ENCODE measurements at regions not wholly inside any gene's neighbourhood (a gene's known extent, or its start where the extent isn't known, plus 50 kb on each side); places are given as distances from the start of the nearest gene placed in this dataset.
"Not testable (repeated sequence)": the region's sequence is repeated elsewhere in the genome, so short reads cannot be mapped to it uniquely, and the experiment has no call there.

- DNase-seq (ENCODE audit: insufficient read length, low spot score), result no peak
- no peak for FAIRE-seq
Measured at GRCh38 chr2:53381271-53381670, 386.3 kb upstream of the CHAC2 start.

DNA sequence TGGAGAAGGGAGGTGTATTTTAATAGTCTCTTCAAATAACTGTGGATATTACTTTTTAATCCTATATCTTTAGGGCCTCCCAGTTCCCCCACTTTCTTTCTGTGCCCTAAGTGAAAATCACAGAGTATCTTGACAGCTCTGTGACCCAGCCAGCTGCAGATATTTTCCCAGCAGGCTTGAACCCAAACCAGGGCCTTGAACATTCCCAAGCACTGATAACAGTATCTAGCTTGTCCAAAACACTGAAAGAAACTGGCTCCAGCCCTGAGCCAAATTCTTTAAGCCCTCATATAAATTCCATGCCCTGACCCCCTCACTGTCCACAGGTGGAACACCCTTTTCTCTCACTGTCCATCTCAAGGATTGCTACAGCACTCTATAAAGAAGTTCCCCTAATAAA lies 388.1 kb upstream of the CHAC2 start:
- FAIRE-seq, result no peak
- no peak for DNase-seq (ENCODE audit: insufficient read length, low spot score)

DNA sequence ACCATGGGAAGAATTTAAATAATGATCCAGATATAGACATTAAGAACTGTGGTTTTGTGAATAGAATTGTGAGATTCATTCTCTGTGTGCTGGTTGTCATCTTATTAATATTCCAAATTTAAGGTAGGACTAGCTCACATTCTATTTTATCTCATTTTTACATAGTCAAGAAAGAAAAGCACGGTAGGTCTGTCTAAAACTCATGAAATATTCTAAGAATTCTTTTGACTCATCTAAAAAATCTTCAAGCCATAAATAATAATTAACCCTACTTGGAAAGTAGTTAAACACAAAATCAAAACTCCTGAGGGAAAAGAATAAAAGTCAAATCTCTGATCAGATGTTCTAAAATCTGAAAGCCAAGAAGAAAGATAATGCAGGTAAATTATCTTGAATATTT lies 388.8 kb upstream of the CHAC2 start:
- FAIRE-seq (no peak), DNase-seq (ENCODE audit: insufficient read length, low spot score) (no peak)

DNA sequence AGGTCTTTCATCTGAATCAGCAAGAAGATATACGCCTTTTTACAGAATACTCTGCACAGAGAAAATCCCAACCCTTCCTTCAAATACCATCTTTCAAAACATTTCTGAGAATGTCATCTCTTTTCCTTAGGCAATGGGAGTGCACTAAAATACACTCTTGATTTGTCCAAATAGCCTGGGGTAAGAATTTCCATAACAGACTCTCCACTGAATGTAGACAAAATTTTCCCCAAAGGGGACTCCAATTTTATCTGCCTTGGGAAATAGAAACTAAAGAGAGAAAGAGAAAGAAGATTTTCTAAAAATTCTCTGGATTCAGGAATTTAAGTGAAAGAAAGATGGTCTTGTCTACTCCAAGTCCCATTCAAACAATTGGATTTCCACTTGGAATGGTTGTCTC lies 394.5 kb upstream of the CHAC2 start:
- DNase-seq (ENCODE audit: insufficient read length, low spot score), result no peak
- FAIRE-seq, result no peak

- FAIRE-seq (no peak), DNase-seq (ENCODE audit: insufficient read length, low spot score) (no peak)
Measured at GRCh38 chr2:53366543-53366942, 401.1 kb upstream of the CHAC2 start.

GRCh38 chr2:53362934-53363333 lies 404.7 kb upstream of the CHAC2 start:
- no peak for DNase-seq (ENCODE audit: insufficient read length, low spot score)
- no peak for FAIRE-seq

DNA sequence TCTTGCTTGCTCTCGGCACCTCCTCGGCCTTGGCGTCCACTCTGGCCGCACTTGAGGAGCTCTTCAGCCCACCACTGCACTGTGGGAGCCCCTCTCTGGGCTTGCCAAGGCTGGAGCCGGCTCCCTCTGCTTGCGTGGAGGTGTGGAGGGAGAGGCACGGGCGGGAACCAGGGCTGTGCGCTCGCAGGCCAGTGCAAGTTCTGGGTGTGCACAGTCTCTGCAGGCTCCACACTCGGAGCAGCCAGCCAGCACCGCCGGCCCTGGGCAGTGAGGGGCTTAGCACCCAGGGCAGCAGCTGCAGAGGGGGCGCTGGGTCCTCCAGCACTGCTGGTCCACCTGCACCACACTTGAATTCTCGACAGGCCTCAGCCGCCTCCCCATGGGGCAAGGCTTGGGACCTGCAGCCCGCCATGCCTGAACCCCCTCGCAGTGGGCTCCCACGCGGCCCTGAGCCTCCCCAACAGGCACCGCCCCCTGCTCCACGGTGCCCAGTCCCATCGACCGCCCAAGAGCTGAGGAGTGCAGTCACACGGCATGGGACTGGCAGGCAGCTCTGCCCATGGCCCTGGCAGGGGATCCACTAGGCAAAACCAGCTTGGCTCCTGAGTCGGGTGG lies 411.2 kb upstream of the CHAC2 start:
- FAIRE-seq (no peak), DNase-seq (ENCODE audit: insufficient read length, low spot score) (no peak)

GRCh38 chr2:53353135-53354114 lies 414.2 kb upstream of the CHAC2 start:
- FAIRE-seq (no peak), DNase-seq (ENCODE audit: insufficient read length, low spot score) (no peak)

DNA sequence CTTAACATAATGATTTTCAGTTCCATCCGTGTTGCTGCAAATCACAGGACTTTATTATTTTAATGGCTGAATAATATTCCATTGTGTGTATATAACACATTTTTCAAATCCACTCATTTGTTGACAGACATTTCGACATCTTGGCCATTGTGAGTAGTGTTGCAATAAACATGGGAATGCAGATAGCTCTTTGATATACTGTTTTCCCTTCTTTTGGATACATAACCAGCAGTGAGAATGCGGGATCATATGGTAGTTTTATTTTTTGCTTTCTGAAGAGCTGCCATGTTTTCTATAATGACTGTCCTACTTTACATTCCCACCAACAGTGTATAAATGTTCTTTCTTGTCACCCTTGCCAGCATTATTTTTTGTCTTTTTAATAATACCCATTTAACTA lies 420.3 kb upstream of the CHAC2 start:
- no peak for DNase-seq (ENCODE audit: insufficient read length, low spot score)
- no peak for FAIRE-seq

DNA sequence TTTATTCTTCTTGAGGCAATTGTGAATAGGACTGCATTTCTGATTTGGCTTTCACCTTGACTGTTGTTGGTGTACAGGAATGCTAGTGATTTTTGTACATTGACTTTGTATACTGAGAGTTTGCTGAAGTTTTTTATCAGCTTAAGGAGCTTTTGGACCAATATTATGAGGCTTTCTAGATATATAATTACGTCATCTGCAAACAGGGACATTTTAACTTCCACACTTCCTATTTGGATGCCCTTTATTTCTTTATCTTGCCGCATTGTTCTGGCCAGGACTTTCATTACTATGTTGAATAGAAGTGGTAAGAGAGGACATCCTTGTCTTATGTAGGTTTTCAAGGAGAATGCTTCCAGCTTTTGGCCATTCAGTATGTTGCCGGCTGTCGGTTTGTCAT lies 425.4 kb upstream of the CHAC2 start:
- DNase-seq (ENCODE audit: insufficient read length, low spot score) (no peak), FAIRE-seq (no peak)

GRCh38 chr2:53334610-53335009 lies 433.0 kb upstream of the CHAC2 start:
- DNase-seq (ENCODE audit: insufficient read length, low spot score) (no peak), FAIRE-seq (no peak)

DNA sequence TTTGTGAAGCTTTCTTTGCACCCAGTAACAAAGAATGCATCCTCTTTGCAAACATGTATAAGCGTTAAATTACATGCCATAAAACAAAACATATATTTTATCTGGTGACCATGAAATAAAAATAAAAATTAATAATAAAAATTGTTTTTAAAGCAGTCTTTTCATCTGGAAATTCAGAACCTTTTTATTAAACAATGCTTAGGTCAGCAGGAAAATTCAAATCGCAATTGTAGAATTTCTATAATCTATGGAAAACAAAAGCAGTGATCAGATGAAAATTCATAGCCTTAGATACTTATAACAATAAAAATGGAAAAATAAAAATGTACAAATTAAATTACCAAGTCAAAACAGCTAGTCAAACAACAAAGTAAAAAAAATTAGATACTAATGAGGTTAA lies 435.9 kb upstream of the CHAC2 start:
- FAIRE-seq, result no peak
- DNase-seq (ENCODE audit: insufficient read length, low spot score), result no peak

- no peak for DNase-seq (ENCODE audit: insufficient read length, low spot score)
- no peak for FAIRE-seq
Measured at GRCh38 chr2:53317861-53318260, 449.7 kb upstream of the CHAC2 start.

GRCh38 chr2:53315149-53315548 lies 452.5 kb upstream of the CHAC2 start:
- FAIRE-seq (no peak), DNase-seq (ENCODE audit: insufficient read length, low spot score) (no peak)

DNA sequence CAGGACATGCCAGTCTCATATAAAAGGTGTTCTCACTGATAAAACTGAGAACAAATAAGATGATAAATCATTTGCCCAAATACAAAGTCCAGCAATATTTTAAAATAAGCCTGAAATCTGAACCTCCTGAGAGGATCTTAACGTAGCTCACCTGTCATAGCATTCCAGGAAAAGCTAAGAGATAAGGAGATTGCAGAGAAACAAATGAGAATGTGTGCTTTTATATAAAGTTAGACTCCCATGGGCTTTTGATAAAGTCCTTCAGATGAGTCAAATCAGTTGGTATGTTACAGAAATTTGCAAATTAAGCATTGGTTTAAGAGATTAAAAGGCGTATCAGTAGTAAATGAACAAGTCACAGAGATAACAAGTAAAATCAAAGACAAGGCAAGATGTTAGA lies 452.9 kb upstream of the CHAC2 start:
- no peak for DNase-seq (ENCODE audit: insufficient read length, low spot score)
- FAIRE-seq, result no peak

GRCh38 chr2:53313644-53314043 lies 454.0 kb upstream of the CHAC2 start:
- not testable (repeated sequence) for DNase-seq (ENCODE audit: insufficient read length, low spot score); FAIRE-seq

- FAIRE-seq (no peak), DNase-seq (ENCODE audit: insufficient read length, low spot score) (no peak)
Measured at GRCh38 chr2:53312721-53313120, 454.9 kb upstream of the CHAC2 start.

DNA sequence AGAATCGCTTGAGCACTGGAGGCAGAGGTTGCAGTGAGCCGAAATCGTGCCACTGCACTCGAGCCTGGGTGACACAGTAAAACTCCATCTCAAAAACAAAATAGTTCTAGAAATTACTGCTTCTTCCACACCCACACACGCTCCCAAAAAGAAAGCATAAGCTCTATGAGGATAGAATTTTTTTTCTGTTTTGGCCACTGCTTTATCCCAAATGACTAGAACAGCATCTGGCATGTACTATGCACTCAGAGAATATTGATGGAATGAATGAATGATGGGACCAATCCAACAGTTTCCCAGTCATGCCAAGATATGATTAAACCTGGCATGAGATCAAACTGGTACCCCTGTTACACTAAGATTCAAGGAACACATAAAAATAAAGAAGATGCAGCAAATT lies 455.4 kb upstream of the CHAC2 start:
- FAIRE-seq, result no peak
- no peak for DNase-seq (ENCODE audit: insufficient read length, low spot score)

GRCh38 chr2:53303012-53303578 lies 464.5 kb upstream of the CHAC2 start:
- no peak for DNase-seq (ENCODE audit: insufficient read length, low spot score)
- no peak for FAIRE-seq

GRCh38 chr2:53302455-53302854 lies 465.1 kb upstream of the CHAC2 start:
- no peak for FAIRE-seq
- DNase-seq (ENCODE audit: insufficient read length, low spot score), result no peak

GRCh38 chr2:53289309-53290006 lies 478.1 kb upstream of the CHAC2 start:
- DNase-seq (ENCODE audit: insufficient read length, low spot score), result no peak
- FAIRE-seq, result no peak

Data from GM19239 (cell line).